ENCODE measurements at regions not wholly inside any gene's neighbourhood (a gene's known extent, or its start where the extent isn't known, plus 50 kb on each side); places are given as distances from the start of the nearest gene placed in this dataset.

- Histone ChIP-seq H4K20me1 (ENCODE audit: insufficient read depth) (no peaks in the 10 kb centered on the region), H3K27me3 (ENCODE audit: insufficient read depth, low read depth) (no peaks in the 10 kb centered on the region), H3K27ac (no peak overlapping the region), H3F3A (ENCODE audit: insufficient read depth, low read depth) (no peaks in the 10 kb centered on the region), H2AFZ (no peak overlapping the region), H3K36me3 (ENCODE audit: low read depth) (no peaks in the 10 kb centered on the region), H3K9me3 (ENCODE audit: insufficient read depth, low read depth) (no peaks in the 10 kb centered on the region), H3K4me3 (no peak overlapping the region), H3K4me1 (replicated peaks; ENCODE audit: insufficient read depth) (no peaks in the 10 kb centered on the region; the same call in 1 of the 2 replicates), H3K79me2 (ENCODE audit: low read depth) (no peaks in the 10 kb centered on the region), H3K4me2 (no peak overlapping the region), H3K9me2 (ENCODE audit: insufficient read depth) (0 out of 2 replicates have a peak, but pooled peaks cover 4% of the 10 kb centered on the region)
- intact Hi-C loops (cut with micrococcal nuclease; ENCODE audit: unreplicated experiment) = no loop called here
- no peak for DNase-seq
- TF ChIP-seq CTCF (conservative IDR thresholded peaks at IDR 0.05) (no peak), EZH2 (IDR thresholded peaks at IDR 0.05; ENCODE audit: low read depth) (no peak)
- ChIA-PET POLR2A (ENCODE audit: unreplicated experiment) (no interaction called here), CTCF (no interaction called here)
- no TSS peak for BruUV-seq (replicated peaks)
Observed at GRCh38 chr1:173300061-173301044, 93.2 kb upstream of the TNFSF4 start.

- no peaks in the 10 kb centered on the region for H3K36me3 ChIP-seq (ENCODE audit: low read depth)
- no peak for TF ChIP-seq EZH2 (IDR thresholded peaks at IDR 0.05; ENCODE audit: low read depth)
- no peak for TF ChIP-seq CTCF (conservative IDR thresholded peaks at IDR 0.05)
- no peak overlapping the region for H3K27ac ChIP-seq
- ChIA-PET CTCF (interaction anchor here (0.6 kb wide), 1 partner anchor 582 kb away, joined by 4 read pairs; no protein-coding TSS in a partner anchor), POLR2A (ENCODE audit: unreplicated experiment) (no interaction called here)
- H3K27me3 ChIP-seq (ENCODE audit: insufficient read depth, low read depth) = no peaks in the 10 kb centered on the region
- no peak overlapping the region for H3K4me3 ChIP-seq
- intact Hi-C loops (cut with micrococcal nuclease; ENCODE audit: unreplicated experiment) = no loop called here
- no peaks in the 10 kb centered on the region for H3K79me2 ChIP-seq (ENCODE audit: low read depth)
- no peaks in the 10 kb centered on the region for H4K20me1 ChIP-seq (ENCODE audit: insufficient read depth)
- 0 out of 2 replicates have a peak, but pooled peaks cover 4% of the 10 kb centered on the region for H3K9me2 ChIP-seq (ENCODE audit: insufficient read depth)
- DNase-seq = no peak
- no peaks in the 10 kb centered on the region for H3F3A ChIP-seq (ENCODE audit: insufficient read depth, low read depth)
- no peaks in the 10 kb centered on the region for H3K9me3 ChIP-seq (ENCODE audit: insufficient read depth, low read depth)
- H3K4me2 ChIP-seq = no peak overlapping the region
- no TSS peak for BruUV-seq (replicated peaks)
- H2AFZ ChIP-seq = no peak overlapping the region
- no peaks in the 10 kb centered on the region; the same call in 1 of the 2 replicates for H3K4me1 ChIP-seq (replicated peaks; ENCODE audit: insufficient read depth)
Observed at GRCh38 chr1:173301507-173301906, 94.4 kb upstream of the TNFSF4 start.

GRCh38 chr1:173302366-173302765, 95.2 kb upstream of the TNFSF4 start:
- BruUV-seq (replicated peaks) = no TSS peak
- Histone ChIP-seq H4K20me1 (ENCODE audit: insufficient read depth) (no peaks in the 10 kb centered on the region), H3K9me3 (ENCODE audit: insufficient read depth, low read depth) (no peaks in the 10 kb centered on the region), H3K27me3 (ENCODE audit: insufficient read depth, low read depth) (no peaks in the 10 kb centered on the region), H3K4me1 (replicated peaks; ENCODE audit: insufficient read depth) (no peaks in the 10 kb centered on the region; the same call in 1 of the 2 replicates), H3K36me3 (ENCODE audit: low read depth) (no peaks in the 10 kb centered on the region), H3K79me2 (ENCODE audit: low read depth) (no peaks in the 10 kb centered on the region), H3K9me2 (ENCODE audit: insufficient read depth) (no peaks in the 10 kb centered on the region), H2AFZ (no peak overlapping the region), H3K4me2 (no peak overlapping the region), H3K27ac (no peak overlapping the region), H3K4me3 (no peak overlapping the region), H3F3A (ENCODE audit: insufficient read depth, low read depth) (no peaks in the 10 kb centered on the region)
- intact Hi-C loops (cut with micrococcal nuclease; ENCODE audit: unreplicated experiment) = no loop called here
- TF ChIP-seq EZH2 (IDR thresholded peaks at IDR 0.05; ENCODE audit: low read depth) = no peak
- no peak for TF ChIP-seq CTCF (conservative IDR thresholded peaks at IDR 0.05)
- ChIA-PET POLR2A (ENCODE audit: unreplicated experiment) (no interaction called here), CTCF (no interaction called here)
- DNase-seq = no peak
